Parathyroid adenoma (tissue), 2 donors: ENCODE measurements at regions not wholly inside any gene's neighbourhood (a gene's known extent, or its start where the extent isn't known, plus 50 kb on each side); places are given as distances from the start of the nearest gene placed in this dataset.

Experiments
- H2AFZ ChIP-seq: fragments of 300-600 bp; sonication (generic); one replicate; pipeline ENCODE4 v1.7.0; 2017; ENCODE audit warnings: antibody characterized with exemption, mild to moderate bottlenecking
- H3K27ac ChIP-seq: fragments of 300-600 bp; sonication (generic); one replicate; pipeline ENCODE4 v1.7.0; 2017
- H3K27me3 ChIP-seq: fragments of 300-600 bp; sonication (generic); one replicate; pipeline ENCODE4 v1.7.0; 2017; ENCODE audit warnings: low read length; ENCODE audit not compliant: control insufficient read depth, insufficient read depth
- H3K36me3 ChIP-seq: fragments of 300-600 bp; sonication (generic); one replicate; pipeline ENCODE4 v1.7.0; 2017; ENCODE audit warnings: low read length; ENCODE audit not compliant: control insufficient read depth, insufficient read depth
- H3K4me1 ChIP-seq: fragments of 300-600 bp; sonication (generic); one replicate; pipeline ENCODE4 v1.7.0; 2017; ENCODE audit warnings: control low read depth
- H3K4me2 ChIP-seq: fragments of 300-600 bp; sonication (generic); one replicate; pipeline ENCODE4 v1.7.0; 2017; ENCODE audit warnings: low read length
- H3K4me3 ChIP-seq: fragments of 300-600 bp; sonication (generic); one replicate; pipeline ENCODE4 v1.7.0; 2017; ENCODE audit warnings: low read depth, low read length
- H3K79me2 ChIP-seq: fragments of 300-600 bp; sonication (generic); one replicate; pipeline ENCODE4 v1.7.0; 2017; ENCODE audit warnings: control low read depth
- H3K9ac ChIP-seq: fragments of 300-600 bp; sonication (generic); one replicate; pipeline ENCODE4 v1.7.0; 2017; ENCODE audit warnings: mild to moderate bottlenecking
- H3K9me3 ChIP-seq: fragments of 300-600 bp; sonication (generic); one replicate; pipeline ENCODE4 v1.7.0; 2017; ENCODE audit warnings: low read length; ENCODE audit not compliant: control insufficient read depth
- CTCF ChIP-seq: fragments of 300-600 bp; sonication (generic); IDR thresholded peaks from one replicate; pipeline ENCODE4 v1.7.0; 2017; ENCODE audit warnings: antibody characterized with exemption, mild to moderate bottlenecking
- donor health status: primary hyperparathyroidism.

DNA sequence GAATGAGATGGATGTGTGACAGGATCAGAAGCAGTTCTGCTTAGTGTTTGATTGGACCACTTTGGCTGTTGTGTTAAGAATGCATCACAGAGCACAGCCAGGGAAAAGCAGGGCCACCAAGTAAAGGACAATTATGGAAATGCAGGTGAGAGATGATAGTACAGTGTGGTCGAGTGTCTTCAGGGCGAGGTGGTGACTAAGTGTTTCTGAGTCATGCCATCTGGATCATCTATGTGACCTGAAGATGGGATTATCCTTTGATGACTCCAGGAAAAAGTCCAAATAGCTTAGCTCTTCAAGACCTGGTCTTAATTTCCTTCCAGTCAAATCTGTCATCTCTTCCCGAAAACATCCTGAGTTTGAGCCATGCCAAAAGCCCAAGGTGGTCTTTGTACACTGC, 523.2 kb upstream of the IGFBP3 start:
- Histone ChIP-seq H3K27ac (no peak overlapping the region), H3K4me2 (no peak overlapping the region), H3K79me2 (no peaks in the 10 kb centered on the region), H3K36me3 (no peaks in the 10 kb centered on the region), H3K4me3 (no peak overlapping the region), H3K9me3 (no peaks in the 10 kb centered on the region), H3K27me3 (no peaks in the 10 kb centered on the region), H3K4me1 (no peaks in the 10 kb centered on the region), H2AFZ (no peak overlapping the region), H3K9ac (no peak overlapping the region)
- no peak for TF ChIP-seq CTCF

GRCh38 chr7:46440186-46440585, 519.1 kb upstream of the IGFBP3 start:
- Histone ChIP-seq H2AFZ (no peak overlapping the region), H3K9ac (no peak overlapping the region), H3K4me2 (no peak overlapping the region), H3K79me2 (no peaks in the 10 kb centered on the region), H3K9me3 (no peaks in the 10 kb centered on the region), H3K4me3 (no peak overlapping the region), H3K36me3 (no peaks in the 10 kb centered on the region), H3K27ac (no peak overlapping the region), H3K4me1 (no peaks in the 10 kb centered on the region), H3K27me3 (no peaks in the 10 kb centered on the region)
- TF ChIP-seq CTCF = no peak

DNA sequence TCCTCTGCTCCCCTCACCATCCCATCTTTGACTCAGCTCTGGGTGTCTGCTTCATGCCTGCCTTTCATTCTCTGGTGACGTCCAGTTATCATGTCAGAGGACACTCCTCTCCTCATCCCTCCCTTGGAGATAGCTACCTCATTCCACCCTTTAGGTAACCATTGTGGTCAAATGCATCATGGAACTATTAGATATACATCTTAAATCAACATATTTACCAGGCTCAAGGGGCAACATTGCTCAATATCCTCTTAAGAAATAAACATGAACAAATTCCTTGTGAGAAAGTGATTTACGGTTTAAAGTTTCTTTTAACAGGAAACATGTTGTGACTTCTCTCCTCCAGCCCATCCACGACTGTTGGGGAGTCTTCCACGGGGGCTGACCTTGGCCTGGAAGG, 511.6 kb upstream of the IGFBP3 start:
- TF ChIP-seq CTCF = no peak
- H3K36me3 ChIP-seq = no peaks in the 10 kb centered on the region
- no peak overlapping the region for H3K9ac ChIP-seq
- H3K79me2 ChIP-seq = no peaks in the 10 kb centered on the region
- no peaks in the 10 kb centered on the region for H3K9me3 ChIP-seq
- H2AFZ ChIP-seq = no peak overlapping the region
- no peaks in the 10 kb centered on the region for H3K4me1 ChIP-seq
- no peak overlapping the region for H3K27ac ChIP-seq
- no peak overlapping the region for H3K4me3 ChIP-seq
- no peaks in the 10 kb centered on the region for H3K27me3 ChIP-seq
- H3K4me2 ChIP-seq = no peak overlapping the region

- no peak for TF ChIP-seq CTCF
Observed at GRCh38 chr7:46428295-46428694, 507.2 kb upstream of the IGFBP3 start.

GRCh38 chr7:46424934-46425333, 503.9 kb upstream of the IGFBP3 start:
- Histone ChIP-seq H3K27me3 (no peaks in the 10 kb centered on the region), H3K9ac (no peak overlapping the region), H3K9me3 (no peaks in the 10 kb centered on the region), H3K27ac (no peak overlapping the region), H3K4me1 (no peaks in the 10 kb centered on the region), H3K4me2 (no peak overlapping the region), H3K79me2 (no peaks in the 10 kb centered on the region), H3K4me3 (no peak overlapping the region), H3K36me3 (no peaks in the 10 kb centered on the region), H2AFZ (no peak overlapping the region)
- no peak for TF ChIP-seq CTCF

More at GRCh38 chr7:46428295-46428694, 507.2 kb upstream of the IGFBP3 start:
- H3K9ac ChIP-seq = no peak overlapping the region
- no peaks in the 10 kb centered on the region for H3K79me2 ChIP-seq
- no peaks in the 10 kb centered on the region for H3K27me3 ChIP-seq
- H3K9me3 ChIP-seq = no peaks in the 10 kb centered on the region
- no peaks in the 10 kb centered on the region for H3K36me3 ChIP-seq
- no peak overlapping the region for H2AFZ ChIP-seq
- no peak overlapping the region for H3K4me3 ChIP-seq
- no peak overlapping the region for H3K4me2 ChIP-seq
- no peaks in the 10 kb centered on the region for H3K4me1 ChIP-seq
- no peak overlapping the region for H3K27ac ChIP-seq
